CD4-positive, alpha-beta T cell treated with Interleukin-6 at 100 ng/mL for 8 hours (primary cell): ENCODE measurements at regions not wholly inside any gene's neighbourhood (a gene's known extent, or its start where the extent isn't known, plus 50 kb on each side); places are given as distances from the start of the nearest gene placed in this dataset.

ENCODE experiments used
- DNase-seq: peaks from one replicate; pipeline ENCODE4 v3.0.0-alpha.2; 2020; ENCODE audit warnings: mixed read lengths, low spot score

DNA sequence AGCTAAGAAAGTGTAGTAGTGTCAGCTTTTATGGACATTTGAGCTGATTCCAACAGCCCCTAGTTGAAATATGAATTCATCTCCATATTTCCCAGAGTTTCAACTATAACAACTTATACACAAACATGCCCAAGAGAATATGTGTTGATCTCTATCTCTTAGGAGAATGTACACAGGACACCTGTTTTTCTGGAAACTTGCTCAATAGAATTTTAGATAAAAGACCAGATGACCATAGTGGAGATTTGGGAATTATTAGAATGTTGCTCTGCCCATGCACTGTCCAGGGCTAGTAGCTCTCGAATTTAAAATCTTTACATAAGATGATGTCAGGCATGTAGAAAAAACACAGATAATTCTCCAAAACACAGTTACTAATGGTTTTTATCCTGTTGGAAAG is 162.3 kb upstream of the VRK2 start:
- no peak for DNase-seq

DNA sequence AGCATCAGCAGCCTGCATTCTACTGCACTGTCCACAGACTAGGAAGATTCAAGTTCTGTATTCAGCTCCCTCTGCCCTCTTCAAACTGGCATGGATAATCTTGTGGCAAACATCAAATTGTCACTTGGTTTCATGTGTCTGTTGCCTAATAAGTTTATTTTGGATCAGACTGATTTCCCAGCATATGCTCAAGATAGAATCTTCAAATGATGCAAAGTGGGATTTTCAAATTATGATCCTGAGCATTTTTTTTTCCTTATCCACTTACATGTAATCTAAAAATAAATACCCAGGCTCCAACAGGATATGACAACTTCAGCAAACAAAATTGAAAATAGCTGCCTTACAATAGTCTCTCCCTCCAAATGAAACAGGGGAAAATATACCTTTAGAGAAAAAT is 160.9 kb upstream of the VRK2 start:
- DNase-seq = no peak

DNA sequence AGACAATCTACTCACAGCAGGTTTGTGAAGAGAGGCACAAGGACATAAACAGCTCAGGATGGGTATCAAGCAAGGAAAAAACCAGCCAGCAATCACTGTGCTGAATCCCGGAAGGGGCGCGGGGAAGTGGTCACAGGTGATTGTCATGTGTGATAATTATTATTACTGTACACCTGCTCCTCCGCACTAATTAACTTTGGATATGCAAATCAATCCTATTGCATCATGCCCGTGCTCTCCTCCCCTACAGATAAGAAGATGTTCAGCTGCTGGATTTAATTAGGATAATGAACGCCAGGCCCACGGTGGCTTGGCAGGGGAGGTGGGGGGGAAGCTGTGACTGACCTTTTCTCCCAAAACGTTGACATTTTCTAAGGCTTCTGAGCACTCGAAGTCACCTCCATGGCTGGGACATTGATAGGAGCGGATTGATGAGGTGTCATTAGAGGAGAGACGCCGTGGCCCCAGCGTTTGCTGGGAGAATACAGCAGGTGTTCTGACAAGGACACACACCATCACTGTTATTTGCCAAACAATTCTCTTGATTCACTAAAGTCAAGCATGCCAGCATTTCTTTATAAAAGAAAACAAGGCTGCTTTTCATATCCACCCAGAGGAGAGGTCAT is 160.3 kb upstream of the VRK2 start:
- no peak for DNase-seq

- DNase-seq = no peak
These were observed 158.1 kb upstream of the VRK2 start for GRCh38 chr2:57888463-57888862.

GRCh38 chr2:57890464-57890863 is 156.1 kb upstream of the VRK2 start:
- no peak for DNase-seq

GRCh38 chr2:57891086-57891712 is 155.4 kb upstream of the VRK2 start:
- DNase-seq = no peak

DNA sequence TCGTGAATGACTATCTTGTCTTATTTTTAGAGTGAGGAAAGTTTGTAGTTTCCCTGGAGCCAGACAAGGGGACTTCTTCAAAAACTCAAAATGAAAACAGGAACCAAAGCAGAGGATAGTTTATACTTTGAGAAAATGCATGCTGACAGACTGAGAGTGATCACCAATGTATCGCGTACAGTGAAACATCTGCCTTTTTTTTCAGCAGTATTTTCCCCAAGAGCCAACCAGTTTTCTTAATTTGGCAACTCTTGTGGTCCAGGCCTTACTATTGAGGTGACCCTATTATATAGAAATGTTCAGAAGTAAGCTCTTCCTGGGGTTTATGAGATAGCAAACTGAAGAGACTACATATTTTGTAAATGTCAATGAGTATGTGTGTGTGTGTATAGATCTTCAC is 153.7 kb upstream of the VRK2 start:
- DNase-seq = no peak

GRCh38 chr2:57893347-57893746 is 153.3 kb upstream of the VRK2 start:
- no peak for DNase-seq

DNA sequence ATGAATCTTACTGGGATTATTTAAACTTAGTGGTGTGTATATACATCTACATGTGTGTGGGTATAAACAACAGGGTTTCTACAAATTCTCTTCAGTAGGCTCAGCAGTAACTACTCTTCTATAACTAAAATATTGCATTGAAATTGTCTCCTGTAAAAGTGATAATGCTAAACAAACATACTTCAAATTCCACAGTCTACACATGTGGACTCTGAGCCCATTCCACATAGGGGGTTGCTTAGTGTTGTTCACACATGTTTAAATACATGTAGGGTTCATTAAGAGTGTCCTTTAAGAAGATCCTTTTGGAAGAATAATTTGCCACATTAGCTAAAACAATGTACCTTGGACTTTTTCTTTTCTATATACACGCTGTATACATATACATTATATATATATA is 152.8 kb upstream of the VRK2 start:
- DNase-seq = no peak

GRCh38 chr2:57894381-57894780 is 152.2 kb upstream of the VRK2 start:
- DNase-seq = no peak

DNA sequence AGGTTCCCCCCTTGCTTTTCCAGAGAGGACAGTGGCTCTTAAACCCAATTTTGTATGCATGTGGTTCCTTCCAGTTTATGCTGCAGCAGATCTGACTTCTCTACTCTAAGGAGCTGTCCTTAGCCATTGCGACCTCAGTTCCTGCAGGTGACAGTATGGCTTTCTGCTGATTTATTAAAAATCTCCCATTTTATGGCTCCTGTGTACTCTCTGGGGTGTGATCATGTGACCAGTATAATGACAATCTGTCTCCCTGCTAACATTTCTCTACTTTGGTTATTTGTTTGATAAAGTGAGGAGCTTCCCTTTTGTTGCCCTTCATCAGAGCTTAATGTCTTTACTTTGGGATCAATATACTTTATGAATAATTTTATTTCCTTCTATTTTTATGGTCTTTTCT is 148.7 kb upstream of the VRK2 start:
- no peak for DNase-seq

DNA sequence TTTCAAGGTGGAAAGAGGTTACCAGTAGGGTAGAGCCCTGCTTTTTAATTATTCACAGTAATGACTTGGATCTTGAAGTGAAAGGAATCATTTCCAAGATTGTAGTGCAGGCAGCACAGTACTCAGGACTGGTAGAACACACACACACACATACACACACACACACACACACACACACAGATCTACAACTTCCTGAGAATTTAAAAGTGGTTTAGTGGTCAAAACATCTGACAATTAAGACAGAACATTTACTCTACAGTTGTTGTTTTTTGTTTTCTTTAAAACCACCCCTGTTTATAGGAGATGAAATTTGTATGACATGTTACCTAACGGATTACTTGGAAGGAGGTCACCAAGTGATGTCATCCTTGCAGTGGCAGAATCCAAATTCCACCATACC is 146.7 kb upstream of the VRK2 start:
- no peak for DNase-seq

DNA sequence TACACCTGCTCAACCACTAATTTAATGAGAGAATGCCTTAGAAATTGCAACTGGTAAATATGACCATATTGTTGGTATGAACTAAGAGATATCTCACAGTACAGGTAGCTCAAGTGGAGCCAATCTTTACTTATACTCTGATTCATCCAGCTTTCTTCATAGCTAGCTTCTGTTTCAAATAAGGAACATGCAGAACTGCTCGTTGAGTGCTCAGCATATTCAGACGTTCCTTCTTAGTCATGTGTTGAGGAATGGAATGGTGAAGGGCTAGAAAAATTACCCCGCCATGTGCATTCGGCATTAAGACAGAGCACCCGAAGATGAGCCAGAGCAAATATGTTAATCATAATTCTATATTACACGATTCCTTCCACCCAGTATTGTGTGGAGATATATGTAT is 144.0 kb upstream of the VRK2 start:
- no peak for DNase-seq

DNA sequence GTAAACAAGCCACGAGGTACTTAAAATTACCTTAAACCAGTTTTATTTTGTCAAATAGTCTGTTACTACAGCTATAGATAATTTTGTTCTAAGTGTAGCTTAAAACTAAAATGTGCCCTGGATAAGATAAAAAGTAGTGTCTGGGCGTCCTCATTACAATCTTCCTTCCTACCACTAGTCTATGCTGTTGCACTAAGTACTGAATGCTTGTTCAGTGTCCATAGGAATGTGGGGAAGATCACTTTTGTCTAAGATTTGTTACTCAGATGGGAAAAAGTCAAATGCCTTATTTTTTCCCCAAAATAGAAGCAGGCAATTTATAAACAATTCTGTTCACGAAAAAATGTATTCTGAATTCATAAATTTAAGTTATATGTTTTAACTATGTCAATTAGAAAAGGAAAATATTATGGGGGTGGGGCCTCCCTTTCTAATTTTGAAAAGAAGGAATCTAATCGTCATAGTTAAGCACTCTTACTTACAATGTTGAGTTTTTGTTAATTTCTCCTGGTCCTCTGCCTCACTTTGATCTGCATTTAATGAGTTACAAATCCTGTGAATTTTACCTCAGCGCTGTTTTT is 140.4 kb upstream of the VRK2 start:
- peak; percentile 7 for DNase-seq

DNA sequence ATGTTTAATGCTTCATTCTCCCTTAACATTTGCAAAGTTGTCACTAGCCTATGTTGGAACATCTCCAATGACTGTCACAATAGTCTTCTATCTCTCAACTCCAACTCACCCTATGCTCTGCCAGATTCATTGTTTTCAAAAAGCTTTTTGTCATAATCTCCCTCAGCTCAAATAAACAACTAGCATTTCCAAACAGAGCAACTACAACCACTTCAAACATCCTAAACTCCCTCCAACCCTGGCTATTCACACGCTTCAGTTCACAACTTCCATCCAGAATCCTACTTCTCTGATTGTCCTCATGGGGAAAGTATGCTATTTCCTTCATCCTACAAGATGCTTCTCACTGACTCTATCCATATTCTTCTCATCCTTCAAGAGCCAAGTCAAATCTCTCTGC is 139.2 kb upstream of the VRK2 start:
- DNase-seq = no peak

DNA sequence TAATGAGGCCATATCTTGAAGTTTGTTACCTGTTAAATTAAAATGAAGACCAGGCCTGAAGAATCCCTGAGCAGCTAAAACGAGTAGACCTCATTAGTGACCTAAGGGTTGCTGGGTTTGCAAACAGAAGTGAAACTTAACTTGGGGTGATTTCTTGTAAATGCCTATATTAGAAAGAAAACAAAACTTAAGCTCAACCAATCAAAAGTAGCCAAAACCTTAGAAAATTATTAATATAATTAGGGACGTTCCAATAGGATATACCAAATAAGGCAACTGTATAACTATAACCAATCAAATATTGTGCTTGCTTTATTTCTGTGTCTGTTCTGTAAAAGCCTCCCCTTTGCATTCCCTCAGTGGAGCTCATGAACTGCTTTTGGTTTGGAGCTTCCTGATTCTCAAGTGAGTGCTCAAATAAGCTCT is 137.9 kb upstream of the VRK2 start:
- DNase-seq = no peak

- no peak for DNase-seq
These were observed 128.5 kb upstream of the VRK2 start for GRCh38 chr2:57918126-57918525.

GRCh38 chr2:57920342-57920939 is 126.2 kb upstream of the VRK2 start:
- DNase-seq = no peak

DNA sequence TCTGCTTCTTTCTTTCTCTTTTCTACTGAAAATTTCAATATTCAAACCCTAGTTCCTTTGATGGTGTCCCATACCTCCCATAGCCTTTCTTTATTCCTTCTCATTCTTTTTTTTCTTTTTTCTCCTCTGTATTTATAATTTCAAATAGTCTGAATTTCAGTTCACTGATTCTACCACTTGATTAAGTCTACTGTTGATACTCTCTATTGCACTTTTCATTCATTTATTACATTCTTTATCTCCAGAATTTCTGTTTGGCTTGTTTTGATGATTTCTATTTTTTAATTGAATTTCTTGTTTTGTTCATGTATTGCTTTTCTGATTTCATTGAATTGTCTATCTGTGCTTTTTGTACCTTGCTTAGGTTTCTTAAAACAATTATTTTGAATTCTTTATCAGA is 111.9 kb upstream of the VRK2 start:
- no peak for DNase-seq

GRCh38 chr2:57936216-57936615 is 110.4 kb upstream of the VRK2 start:
- no peak for DNase-seq

DNA sequence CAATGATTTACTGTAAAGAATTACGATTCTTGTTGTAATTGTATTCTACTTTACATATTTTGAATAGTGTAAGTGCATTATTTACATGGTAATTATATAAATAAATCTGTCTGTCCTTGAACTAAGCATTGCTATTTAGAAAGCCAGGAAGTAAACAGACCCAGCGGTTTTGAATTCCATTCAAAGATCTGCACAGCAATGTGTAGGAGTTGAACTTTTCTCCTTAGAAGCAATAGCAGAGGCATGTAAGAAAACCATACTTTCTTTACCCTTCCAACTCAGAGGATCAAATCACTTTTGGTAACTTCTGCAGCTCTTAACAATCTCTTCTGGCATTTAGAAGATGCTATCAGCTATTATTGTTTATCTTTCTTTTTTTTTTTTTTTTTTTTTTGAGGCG is 109.2 kb upstream of the VRK2 start:
- DNase-seq = no peak

- DNase-seq = no peak
These were observed 104.8 kb upstream of the VRK2 start for GRCh38 chr2:57941816-57942215.

- no peak for DNase-seq
These were observed 103.3 kb upstream of the VRK2 start for GRCh38 chr2:57943315-57943714.

DNA sequence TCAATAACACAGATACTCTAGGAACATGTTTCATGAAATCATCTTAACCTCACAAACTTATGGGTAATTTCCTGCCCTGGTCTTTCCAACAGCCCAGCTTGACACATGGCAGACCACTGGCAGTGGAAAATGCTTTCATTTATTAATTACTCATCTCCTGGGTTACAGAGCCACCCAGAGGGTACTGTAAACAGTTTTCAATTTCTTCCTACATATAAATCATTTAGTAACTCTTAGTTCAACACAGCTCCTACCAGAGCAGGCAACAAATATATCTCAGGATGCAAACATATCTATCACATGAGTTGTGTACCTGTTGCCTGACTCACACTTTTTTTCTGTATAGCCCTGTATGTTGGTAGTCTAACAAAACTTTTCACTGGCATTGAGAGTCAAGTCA is 99.2 kb upstream of the VRK2 start:
- DNase-seq = no peak
